ENCODE measurements at regions not wholly inside any gene's neighbourhood (a gene's known extent, or its start where the extent isn't known, plus 50 kb on each side); places are given as distances from the start of the nearest gene placed in this dataset.

DNA sequence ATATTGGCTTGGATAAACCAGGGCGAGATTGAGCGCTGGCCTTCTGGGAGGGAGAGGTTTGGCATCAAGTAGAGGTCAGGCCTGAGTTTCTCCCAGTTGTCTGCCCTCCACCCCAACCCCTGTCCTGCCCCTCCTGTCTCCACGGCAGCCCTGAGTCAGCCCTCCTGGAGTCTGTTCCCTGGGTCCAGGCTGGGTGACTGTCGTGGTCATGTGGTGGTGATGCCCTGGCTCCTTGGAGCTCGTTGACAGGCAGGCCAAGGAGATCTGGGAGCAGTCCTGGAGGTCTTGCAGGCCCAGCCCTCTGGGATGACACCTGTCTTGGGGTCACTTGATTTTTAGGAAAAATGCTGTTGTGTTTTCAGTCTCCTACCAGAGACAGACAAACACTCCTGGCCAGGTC lies 53.6 kb upstream of the PODXL start:
- TF ChIP-seq SP1 (IDR thresholded peaks at IDR 0.05) (no peak), TARDBP (IDR thresholded peaks at IDR 0.05) (no peak), ZNF384 (IDR thresholded peaks at IDR 0.05) (no peak), BHLHE40 (IDR thresholded peaks at IDR 0.05; ENCODE audit: borderline replicate concordance) (no peak), FOXK2 (IDR thresholded peaks at IDR 0.05) (no peak), HDGF (IDR thresholded peaks at IDR 0.05; ENCODE audit: borderline replicate concordance) (no peak), FOXM1 (IDR thresholded peaks at IDR 0.05; ENCODE audit: borderline replicate concordance) (no peak), FOXA1 (IDR thresholded peaks at IDR 0.05) (no peak), ARNT (IDR thresholded peaks at IDR 0.05) (no peak), ELF4 (IDR thresholded peaks at IDR 0.05) (no peak), NFRKB (IDR thresholded peaks at IDR 0.05) (no peak)
- TF ChIP-seq, protein P1, sequence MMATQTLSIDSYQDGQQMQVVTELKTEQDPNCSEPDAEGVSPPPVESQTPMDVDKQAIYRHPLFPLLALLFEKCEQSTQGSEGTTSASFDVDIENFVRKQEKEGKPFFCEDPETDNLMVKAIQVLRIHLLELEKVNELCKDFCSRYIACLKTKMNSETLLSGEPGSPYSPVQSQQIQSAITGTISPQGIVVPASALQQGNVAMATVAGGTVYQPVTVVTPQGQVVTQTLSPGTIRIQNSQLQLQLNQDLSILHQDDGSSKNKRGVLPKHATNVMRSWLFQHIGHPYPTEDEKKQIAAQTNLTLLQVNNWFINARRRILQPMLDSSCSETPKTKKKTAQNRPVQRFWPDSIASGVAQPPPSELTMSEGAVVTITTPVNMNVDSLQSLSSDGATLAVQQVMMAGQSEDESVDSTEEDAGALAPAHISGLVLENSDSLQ (IDR thresholded peaks at IDR 0.05), result no peak
